HG03342 (cell line): ENCODE measurements at regions not wholly inside any gene's neighbourhood (a gene's known extent, or its start where the extent isn't known, plus 50 kb on each side); places are given as distances from the start of the nearest gene placed in this dataset.

Experiments
- ATAC-seq: cut with Tn5 transposase; IDR thresholded peaks from one replicate; pipeline ENCODE4 v1.9.1; 2021; ENCODE audit warnings: mild to moderate bottlenecking, moderate library complexity; ENCODE audit not compliant: unreplicated experiment

DNA sequence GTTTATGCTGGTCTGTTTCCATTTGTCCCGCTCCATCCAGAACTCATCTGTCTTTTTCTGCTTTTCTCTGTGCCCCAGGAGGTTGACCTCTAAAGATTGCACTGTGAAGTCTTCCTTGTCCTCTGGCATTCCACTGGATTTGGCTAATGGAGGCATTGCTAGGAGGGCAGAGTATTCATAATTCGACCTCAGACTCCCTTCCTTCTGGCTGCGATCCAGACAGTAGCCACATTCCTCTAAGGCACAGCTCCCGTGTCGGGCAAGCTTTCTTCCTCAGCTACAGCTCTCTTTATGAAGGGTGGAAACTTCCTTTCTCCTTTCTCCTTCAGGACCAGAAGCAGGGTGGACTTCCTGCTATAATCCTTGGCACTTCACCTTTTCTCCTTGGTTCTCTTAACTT is 175.9 kb downstream of the BAMBI start:
- ATAC-seq, result no peak

DNA sequence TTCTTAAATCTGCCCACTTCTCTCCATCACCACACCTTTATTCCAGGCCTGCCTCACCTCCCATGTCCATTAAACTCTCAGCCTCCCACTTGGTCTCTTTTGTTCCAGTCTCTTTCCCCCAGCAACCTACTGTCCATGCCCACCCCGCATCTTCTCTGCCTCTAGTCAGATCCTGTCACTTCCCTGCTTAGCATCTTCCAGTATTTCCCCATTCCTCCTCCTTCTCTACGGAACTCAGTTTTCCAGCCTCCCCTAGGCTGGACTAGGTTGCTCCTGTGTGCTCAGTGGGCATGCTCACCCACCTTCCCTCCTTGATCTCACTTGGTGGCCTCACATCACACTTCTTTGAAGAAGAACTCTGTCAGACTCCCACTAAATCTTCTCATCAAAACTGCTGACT is 179.8 kb downstream of the BAMBI start:
- ATAC-seq, result no peak

DNA sequence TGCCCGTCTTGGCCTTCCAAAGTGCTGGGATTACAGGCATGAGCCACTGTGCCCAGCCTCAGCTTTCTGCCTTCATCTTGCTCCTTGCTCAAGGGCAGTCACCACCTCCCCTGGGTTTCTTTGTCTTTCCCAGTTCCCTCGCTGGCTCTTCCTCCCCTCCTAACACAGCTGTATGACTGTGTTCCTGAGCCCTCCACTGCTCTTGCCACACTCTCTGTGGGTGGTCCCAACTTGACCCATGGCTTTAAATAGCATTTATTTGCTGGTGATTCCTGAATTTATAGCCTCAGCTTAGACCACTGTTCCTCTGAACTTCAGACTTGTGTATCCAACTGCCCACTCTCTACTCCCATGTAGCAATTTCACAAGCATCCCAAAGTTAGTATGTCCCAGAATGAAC is 181.3 kb downstream of the BAMBI start:
- ATAC-seq, result no peak

GRCh38 chr10:28859791-28860190 is 182.5 kb downstream of the BAMBI start:
- no peak for ATAC-seq

DNA sequence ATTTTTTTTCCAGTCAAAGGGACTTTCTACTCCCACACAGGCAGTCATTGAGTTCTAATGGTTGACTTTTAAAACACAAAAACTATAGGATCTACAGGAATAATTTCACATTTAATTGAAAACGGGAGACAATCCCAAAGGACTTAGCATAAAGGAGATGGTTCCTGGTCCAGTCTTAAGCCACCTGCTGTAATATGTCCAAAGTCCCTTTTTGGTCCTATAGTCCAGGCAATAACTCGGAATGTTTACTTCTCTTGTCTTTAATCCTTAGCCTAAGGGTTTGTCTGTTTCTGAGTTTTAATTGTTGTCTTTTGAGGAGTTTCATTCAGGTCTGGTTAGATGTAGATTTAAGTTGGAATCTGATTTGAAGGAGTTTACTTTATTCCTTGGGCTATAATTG is 184.9 kb downstream of the BAMBI start:
- ATAC-seq, result no peak

DNA sequence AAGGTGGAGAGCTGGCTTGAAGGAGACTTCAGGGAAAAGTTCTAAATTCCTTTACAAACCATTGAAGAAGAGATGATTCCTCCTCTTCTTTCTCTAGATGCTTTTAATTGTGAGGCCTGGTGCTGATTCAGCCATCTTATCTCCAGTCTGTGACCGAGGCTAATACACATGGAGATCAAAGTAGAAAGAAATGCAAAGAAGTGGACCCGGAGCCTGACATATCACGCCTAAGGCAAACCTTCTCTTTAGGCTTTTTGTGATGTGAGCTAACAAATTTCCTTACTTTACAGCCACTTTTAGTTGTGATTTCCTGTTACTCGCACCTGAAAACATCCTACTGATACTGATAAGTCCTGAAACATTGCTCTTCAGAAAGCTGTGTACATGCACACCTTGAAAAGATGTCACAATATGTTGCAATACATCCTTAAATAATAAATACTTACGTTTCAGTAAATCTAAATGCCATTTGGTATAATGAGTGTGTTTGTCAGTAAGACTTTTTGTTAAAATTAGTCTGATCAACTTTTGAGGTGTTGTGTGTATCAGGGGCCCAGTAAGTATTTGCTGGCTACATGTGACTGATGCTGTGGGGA is 192.4 kb downstream of the BAMBI start:
- ATAC-seq, result no peak

GRCh38 chr10:28871665-28872064 is 194.3 kb downstream of the BAMBI start:
- ATAC-seq, result no peak

GRCh38 chr10:28872587-28873165 is 195.4 kb downstream of the BAMBI start:
- ATAC-seq, result no peak

DNA sequence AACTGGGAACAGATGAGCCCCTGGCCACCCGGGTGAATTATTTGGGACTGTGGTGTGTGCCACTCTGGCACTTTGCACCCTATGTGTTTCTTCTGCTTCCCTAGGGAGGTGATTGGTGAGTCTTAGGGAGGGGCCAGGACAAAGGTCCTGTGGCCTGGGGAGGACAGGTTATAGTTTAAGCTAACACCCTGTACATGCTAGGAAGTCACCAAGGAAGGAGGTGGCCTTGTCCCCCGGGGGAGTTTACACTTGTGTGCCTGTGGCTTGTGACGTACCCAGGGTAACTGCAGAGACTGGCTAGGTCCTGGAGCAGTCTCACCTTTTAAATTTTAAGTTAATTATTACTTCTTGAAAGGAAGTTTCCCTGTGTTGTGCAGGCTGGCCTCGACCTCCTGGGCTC is 196.2 kb downstream of the BAMBI start:
- ATAC-seq, result no peak

DNA sequence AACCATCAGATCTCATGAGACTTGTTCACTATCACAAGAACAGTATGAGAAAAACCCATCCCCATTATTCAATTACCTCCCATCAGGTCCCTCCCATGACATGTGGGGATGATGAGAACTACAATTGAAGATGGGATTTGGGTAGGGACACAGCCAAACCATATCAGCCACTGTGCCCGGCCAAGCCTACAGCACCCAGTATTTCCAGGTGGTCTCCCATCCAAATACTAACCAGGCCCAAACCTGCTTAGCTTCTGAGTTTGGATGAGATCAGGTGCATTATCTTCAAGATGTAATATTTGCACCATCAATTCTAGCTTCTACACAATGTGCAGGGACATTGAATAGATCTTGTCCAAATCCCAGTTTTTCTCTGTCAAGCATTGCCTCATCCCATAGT is 196.9 kb downstream of the BAMBI start:
- ATAC-seq, result no peak

- ATAC-seq, result no peak
These were observed 198.3 kb downstream of the BAMBI start for GRCh38 chr10:28875549-28876081.

DNA sequence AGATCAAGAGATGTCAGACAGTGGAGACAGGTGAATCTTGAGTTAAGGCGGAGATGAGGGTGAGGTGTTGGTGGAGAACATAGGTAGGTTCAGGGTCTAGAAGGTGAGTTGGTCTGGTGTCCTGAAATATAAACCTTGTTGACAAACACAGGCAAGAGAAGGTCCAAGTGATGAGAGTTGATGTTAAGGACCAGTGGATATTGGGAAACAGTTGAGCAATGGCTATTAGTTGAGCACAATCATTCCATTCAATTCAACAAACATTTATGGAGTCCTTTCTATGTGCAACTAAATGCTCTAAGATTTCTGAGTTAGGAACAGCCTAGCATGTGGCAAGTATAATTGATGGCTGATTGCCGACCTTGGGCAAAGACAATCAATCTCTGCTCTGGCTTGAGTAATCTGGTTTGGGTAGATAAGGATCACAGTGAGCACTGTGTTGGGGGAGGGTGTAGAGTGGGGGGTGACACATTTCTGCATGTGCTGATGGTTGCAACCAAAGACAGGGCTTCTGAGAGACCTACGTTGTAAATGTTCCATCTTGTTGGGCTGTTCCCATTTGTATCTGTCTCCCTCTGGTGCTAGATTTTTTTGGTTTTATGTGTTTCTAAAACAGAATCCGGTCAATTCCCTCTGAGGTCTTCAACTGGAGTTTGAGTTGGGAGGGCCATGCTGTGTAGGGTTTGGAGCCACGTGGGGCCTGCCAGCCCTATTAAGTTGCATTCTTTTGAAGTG is 201.1 kb downstream of the BAMBI start:
- ATAC-seq, result no peak

GRCh38 chr10:28879246-28879645 is 201.9 kb downstream of the BAMBI start:
- ATAC-seq, result no peak

- ATAC-seq, result no peak
These were observed 202.8 kb downstream of the BAMBI start for GRCh38 chr10:28879875-28880682.

GRCh38 chr10:28880683-28880950 is 203.3 kb downstream of the BAMBI start:
- no peak for ATAC-seq

DNA sequence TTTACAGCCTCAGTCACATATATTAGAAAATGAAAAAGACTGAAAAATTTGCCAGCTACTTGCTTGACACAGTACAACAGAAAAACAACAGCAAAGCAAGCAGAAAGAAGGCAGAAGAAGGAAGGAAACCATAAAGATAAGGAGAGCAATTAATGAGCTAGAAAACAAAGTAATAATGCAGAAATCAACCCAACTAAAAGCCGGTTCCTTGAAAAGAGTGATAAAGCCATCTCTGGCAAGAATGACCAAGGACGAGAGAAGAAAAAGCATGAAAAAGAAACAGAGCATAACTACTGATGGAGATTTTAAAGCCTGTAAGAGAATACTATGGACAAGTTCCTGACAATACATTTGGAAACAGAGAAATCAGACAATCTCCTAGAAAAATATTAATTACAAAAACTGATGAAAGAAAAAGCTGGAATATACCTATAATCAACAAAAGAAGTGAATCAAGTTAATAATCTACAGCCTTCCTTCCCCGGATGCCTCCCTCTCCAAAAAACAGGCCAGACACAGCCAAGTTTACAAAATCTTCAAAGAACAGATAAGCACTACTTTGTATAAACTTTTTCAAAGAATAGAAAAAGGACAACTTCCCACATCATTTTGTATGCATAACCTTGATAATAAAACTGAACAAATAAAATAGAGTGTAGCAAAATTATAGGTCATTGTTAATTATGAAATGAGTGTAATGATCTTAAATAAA is 204.0 kb downstream of the BAMBI start:
- ATAC-seq, result no peak

DNA sequence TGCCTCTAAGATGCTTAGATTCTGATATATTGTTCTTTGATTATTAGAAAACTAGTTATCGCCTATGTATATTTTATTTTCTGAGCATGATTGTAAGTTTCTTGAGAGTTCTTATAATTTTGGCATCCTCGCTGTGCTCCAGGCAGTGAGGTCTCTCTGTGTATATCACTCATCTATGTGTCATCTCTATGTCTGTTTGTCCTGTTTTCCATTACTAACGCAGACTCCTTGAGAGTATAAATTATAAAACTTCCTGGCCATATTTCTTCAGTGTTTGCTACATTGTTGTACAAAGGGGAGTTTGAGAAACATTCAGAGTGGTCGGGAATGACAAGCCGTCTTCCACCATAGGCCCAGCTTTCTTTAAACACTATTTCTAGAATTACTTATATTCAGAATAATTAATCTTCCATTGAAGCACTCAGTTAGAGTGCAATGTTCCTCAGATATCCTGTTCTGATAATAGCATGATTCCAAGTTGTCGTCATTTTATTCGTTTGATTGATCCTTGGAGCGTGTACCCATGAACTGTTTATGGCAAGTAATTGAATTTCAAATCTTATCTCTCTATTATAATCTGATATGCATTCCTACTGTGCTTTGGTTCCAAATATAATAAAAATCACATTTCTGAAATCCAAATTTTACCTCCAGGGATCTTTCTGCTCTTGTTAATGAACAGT is 206.6 kb downstream of the BAMBI start:
- no peak for ATAC-seq

GRCh38 chr10:28890121-28890950 is 213.0 kb downstream of the BAMBI start:
- ATAC-seq, result no peak

- ATAC-seq, result no peak
These were observed 213.9 kb downstream of the BAMBI start for GRCh38 chr10:28891058-28891713.
